Middle frontal gyrus (tissue), 1 donor: ENCODE measurements at regions not wholly inside any gene's neighbourhood (a gene's known extent, or its start where the extent isn't known, plus 50 kb on each side); places are given as distances from the start of the nearest gene placed in this dataset.
A peak's percentile ranks its signal among the peaks of the same experiment; 100 is the strongest.
"Not testable (repeated sequence)": the region's sequence is repeated elsewhere in the genome, so short reads cannot be mapped to it uniquely, and the experiment has no call there.

Experiments used
- DNase-seq: peaks from one replicate; pipeline ENCODE4 v3.0.0-alpha.2; 2015; ENCODE audit warnings: low spot score; ENCODE audit errors: extremely low spot score

- peak; percentile 18 for DNase-seq
Measured at GRCh38 chr5:162209005-162209605, 141.5 kb downstream of the GABRG2 start.

GRCh38 chr5:162214551-162214950 is 147.0 kb downstream of the GABRG2 start:
- no peak for DNase-seq

- DNase-seq = no peak
Measured at GRCh38 chr5:162217037-162217436, 149.5 kb downstream of the GABRG2 start.

GRCh38 chr5:162221910-162222309 is 154.3 kb downstream of the GABRG2 start:
- DNase-seq = no peak

- DNase-seq = no peak
Measured at GRCh38 chr5:162227075-162227474, 159.5 kb downstream of the GABRG2 start.

GRCh38 chr5:162230348-162230747 is 162.8 kb downstream of the GABRG2 start:
- DNase-seq = no peak

- no peak for DNase-seq
Measured at GRCh38 chr5:162231522-162231921, 163.9 kb downstream of the GABRG2 start.

- no peak for DNase-seq
Measured at GRCh38 chr5:162240734-162241133, 173.2 kb downstream of the GABRG2 start.

GRCh38 chr5:162242416-162242815 is 174.8 kb downstream of the GABRG2 start:
- DNase-seq = no peak

GRCh38 chr5:162243651-162244050 is 176.1 kb downstream of the GABRG2 start:
- DNase-seq = no peak

GRCh38 chr5:162248107-162248713 is 180.6 kb downstream of the GABRG2 start:
- DNase-seq = no peak

GRCh38 chr5:162256711-162257110 is 189.1 kb downstream of the GABRG2 start:
- DNase-seq = no peak

- DNase-seq = no peak
Measured at GRCh38 chr5:162268694-162269481, 201.3 kb downstream of the GABRG2 start.

GRCh38 chr5:162272417-162272816 is 204.8 kb downstream of the GABRG2 start:
- no peak for DNase-seq

GRCh38 chr5:162274679-162275078 is 207.1 kb downstream of the GABRG2 start:
- DNase-seq = no peak

GRCh38 chr5:162275387-162275786 is 207.8 kb downstream of the GABRG2 start:
- not testable (repeated sequence) for DNase-seq

GRCh38 chr5:162282191-162282590 is 214.6 kb downstream of the GABRG2 start:
- DNase-seq = no peak

- DNase-seq = no peak
Measured at GRCh38 chr5:162283609-162284008, 216.0 kb downstream of the GABRG2 start.

GRCh38 chr5:162288647-162289296 is 221.2 kb downstream of the GABRG2 start:
- no peak for DNase-seq

GRCh38 chr5:162289489-162289888 is 221.9 kb downstream of the GABRG2 start:
- DNase-seq = no peak

GRCh38 chr5:162299793-162300192 is 232.2 kb downstream of the GABRG2 start:
- DNase-seq = no peak

GRCh38 chr5:162301356-162301755 is 233.8 kb downstream of the GABRG2 start:
- no peak for DNase-seq
